Colonic mucosa (tissue), 4 donors: ENCODE measurements at regions not wholly inside any gene's neighbourhood (a gene's known extent, or its start where the extent isn't known, plus 50 kb on each side); places are given as distances from the start of the nearest gene placed in this dataset.

Experiments
- DNase-seq: peaks from one replicate; pipeline ENCODE4 v3.0.0-alpha.2; 2020
- H3K27ac ChIP-seq: fragments of 200-600 bp; one replicate; pipeline ENCODE4 v1.8.0; 2021
- H3K27me3 ChIP-seq: fragments of 200-600 bp; one replicate; pipeline ENCODE4 v1.8.0; 2021
- H3K36me3 ChIP-seq: fragments of 200-600 bp; one replicate; pipeline ENCODE4 v1.8.0; 2021
- H3K4me1 ChIP-seq: fragments of 200-600 bp; one replicate; pipeline ENCODE4 v1.8.0; 2021; ENCODE audit warnings: mild to moderate bottlenecking
- H3K4me3 ChIP-seq: fragments of 200-600 bp; one replicate; pipeline ENCODE4 v1.8.0; 2021
- H3K9ac ChIP-seq, 2 donors: one replicate each; pipeline ENCODE4 v1.7.0; 2013; ENCODE audit warnings: control low read depth in 2 of 2, low read depth in 2 of 2, low read length in 2 of 2
- H3K9me3 ChIP-seq: fragments of 200-600 bp; one replicate; pipeline ENCODE4 v1.8.0; 2021
- intact Hi-C: fragments of 100-400 bp; cut with DNase I; formaldehyde crosslinking; loops from one replicate; pipeline ENCODE4 v1.14.1; 2022
- TF ChIP-seq, protein P1 (sequence below): fragments of 200-600 bp; IDR thresholded peaks from one replicate; pipeline ENCODE4 v1.8.0; 2022; ENCODE audit warnings: antibody characterized with exemption, mild to moderate bottlenecking
- donor health status: healthy.
- donor health status: DM: no; HTN: no; CAD: no.
- donor health status: DM: no; HTN: no; CAD: no.

GRCh38 chr1:69016468-69016867, 519.6 kb upstream of the DEPDC1 start:
- Histone ChIP-seq H3K9ac (no peak overlapping the region), H3K27ac (no peak overlapping the region), H3K4me1 (no peaks in the 10 kb centered on the region), H3K27me3 (no peaks in the 10 kb centered on the region), H3K4me3 (no peak overlapping the region), H3K9me3 (no peaks in the 10 kb centered on the region), H3K36me3 (no peaks in the 10 kb centered on the region)
- DNase-seq, result no peak
- TF ChIP-seq, protein P1, sequence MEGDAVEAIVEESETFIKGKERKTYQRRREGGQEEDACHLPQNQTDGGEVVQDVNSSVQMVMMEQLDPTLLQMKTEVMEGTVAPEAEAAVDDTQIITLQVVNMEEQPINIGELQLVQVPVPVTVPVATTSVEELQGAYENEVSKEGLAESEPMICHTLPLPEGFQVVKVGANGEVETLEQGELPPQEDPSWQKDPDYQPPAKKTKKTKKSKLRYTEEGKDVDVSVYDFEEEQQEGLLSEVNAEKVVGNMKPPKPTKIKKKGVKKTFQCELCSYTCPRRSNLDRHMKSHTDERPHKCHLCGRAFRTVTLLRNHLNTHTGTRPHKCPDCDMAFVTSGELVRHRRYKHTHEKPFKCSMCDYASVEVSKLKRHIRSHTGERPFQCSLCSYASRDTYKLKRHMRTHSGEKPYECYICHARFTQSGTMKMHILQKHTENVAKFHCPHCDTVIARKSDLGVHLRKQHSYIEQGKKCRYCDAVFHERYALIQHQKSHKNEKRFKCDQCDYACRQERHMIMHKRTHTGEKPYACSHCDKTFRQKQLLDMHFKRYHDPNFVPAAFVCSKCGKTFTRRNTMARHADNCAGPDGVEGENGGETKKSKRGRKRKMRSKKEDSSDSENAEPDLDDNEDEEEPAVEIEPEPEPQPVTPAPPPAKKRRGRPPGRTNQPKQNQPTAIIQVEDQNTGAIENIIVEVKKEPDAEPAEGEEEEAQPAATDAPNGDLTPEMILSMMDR, result no peak
- intact Hi-C loops, result no loop called here

GRCh38 chr1:69029649-69030048, 532.8 kb upstream of the DEPDC1 start:
- TF ChIP-seq, protein P1, result no peak
- H3K9ac ChIP-seq, result no peak overlapping the region
- intact Hi-C loops, result no loop called here
- H3K4me3 ChIP-seq, result no peak overlapping the region
- no peak overlapping the region for H3K27ac ChIP-seq
- no peaks in the 10 kb centered on the region for H3K27me3 ChIP-seq
- H3K9me3 ChIP-seq, result no peaks in the 10 kb centered on the region
- H3K36me3 ChIP-seq, result no peaks in the 10 kb centered on the region
- DNase-seq, result no peak
- H3K4me1 ChIP-seq, result no peaks in the 10 kb centered on the region

DNA sequence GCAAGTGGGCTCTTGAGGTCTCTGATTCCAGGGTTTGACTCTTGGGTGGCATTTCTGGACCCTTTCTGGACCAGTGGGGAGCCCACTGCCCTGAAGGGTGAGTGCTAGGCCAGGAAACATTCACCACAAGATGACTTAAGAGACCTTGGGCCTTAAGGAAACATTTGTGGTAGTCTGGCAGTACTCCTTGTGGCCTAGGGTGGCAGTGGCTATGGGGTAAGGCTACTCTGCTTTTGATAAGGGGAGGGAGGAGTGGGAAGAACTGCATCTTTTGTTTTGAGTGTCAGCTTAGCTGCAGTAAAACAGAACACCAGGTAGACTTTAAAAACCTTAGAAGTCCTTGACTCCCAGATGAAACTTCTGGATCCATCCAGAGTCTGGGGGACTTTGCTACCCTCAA, 529.3 kb upstream of the LRRC7 start:
- DNase-seq, result no peak
- Histone ChIP-seq H3K9ac (no peak overlapping the region), H3K4me1 (no peaks in the 10 kb centered on the region), H3K4me3 (no peak overlapping the region), H3K9me3 (no peaks in the 10 kb centered on the region), H3K36me3 (no peaks in the 10 kb centered on the region), H3K27me3 (no peaks in the 10 kb centered on the region), H3K27ac (no peak overlapping the region)
- intact Hi-C loops, result no loop called here
- TF ChIP-seq, protein P1, result no peak

- Histone ChIP-seq H3K36me3 (no peaks in the 10 kb centered on the region), H3K9me3 (no peaks in the 10 kb centered on the region), H3K4me1 (no peaks in the 10 kb centered on the region), H3K4me3 (no peak overlapping the region), H3K9ac (no peak overlapping the region), H3K27me3 (no peaks in the 10 kb centered on the region), H3K27ac (no peak overlapping the region)
- no peak for DNase-seq
- intact Hi-C loops, result no loop called here
- TF ChIP-seq, protein P1, result no peak
Observed at GRCh38 chr1:69045572-69045971, 522.1 kb upstream of the LRRC7 start.

DNA sequence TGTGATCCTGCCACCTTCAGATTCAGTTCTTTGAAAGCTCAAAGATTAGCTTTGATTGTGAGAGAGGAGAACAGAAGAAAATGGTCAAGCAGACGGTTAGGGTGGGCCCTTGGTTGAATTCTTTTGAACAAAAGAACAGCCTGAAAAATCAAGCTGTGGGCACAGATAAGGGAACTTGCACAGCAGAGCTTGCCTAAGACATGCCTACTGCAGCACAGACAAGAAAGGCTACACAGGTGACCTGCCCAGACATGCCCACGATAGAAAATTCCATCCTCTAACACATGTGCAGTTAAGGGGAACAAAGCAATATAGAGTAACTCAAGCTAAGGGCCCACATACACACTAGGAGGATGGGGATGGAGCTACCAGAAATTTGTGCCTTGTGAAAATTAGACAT, 512.5 kb upstream of the LRRC7 start:
- intact Hi-C loops, result no loop called here
- H3K27me3 ChIP-seq, result no peaks in the 10 kb centered on the region
- no peak overlapping the region for H3K9ac ChIP-seq
- no peak for DNase-seq
- H3K4me1 ChIP-seq, result no peaks in the 10 kb centered on the region
- H3K27ac ChIP-seq, result no peak overlapping the region
- H3K36me3 ChIP-seq, result no peaks in the 10 kb centered on the region
- H3K9me3 ChIP-seq, result no peaks in the 10 kb centered on the region
- H3K4me3 ChIP-seq, result no peak overlapping the region
- TF ChIP-seq, protein P1, result no peak

DNA sequence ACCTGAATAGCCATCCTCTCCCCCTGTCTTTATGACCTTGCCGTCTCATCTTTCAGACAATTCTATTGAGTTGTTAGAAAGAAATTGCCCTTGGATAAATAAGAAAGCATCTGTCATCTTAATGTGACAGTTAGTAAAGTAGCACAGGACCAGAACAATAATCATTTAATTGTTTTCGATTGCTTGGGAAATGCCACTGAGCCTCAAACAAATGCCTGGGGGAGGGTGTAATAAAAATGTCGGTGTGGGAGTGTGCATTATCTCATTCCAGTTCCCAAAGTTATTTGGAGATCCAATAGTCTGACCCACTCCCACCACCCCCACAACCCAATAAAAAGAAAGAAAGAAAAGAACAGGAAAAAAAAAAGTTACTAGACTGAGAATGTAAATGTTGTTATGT, 509.3 kb upstream of the LRRC7 start:
- no peak for DNase-seq
- Histone ChIP-seq H3K9ac (no peak overlapping the region), H3K27ac (no peak overlapping the region), H3K9me3 (no peaks in the 10 kb centered on the region), H3K4me1 (no peaks in the 10 kb centered on the region), H3K4me3 (no peak overlapping the region), H3K27me3 (no peaks in the 10 kb centered on the region), H3K36me3 (no peaks in the 10 kb centered on the region)
- intact Hi-C loops, result no loop called here
- TF ChIP-seq, protein P1, result no peak
